Natural killer cell (primary cell): ENCODE measurements at regions not wholly inside any gene's neighbourhood (a gene's known extent, or its start where the extent isn't known, plus 50 kb on each side); places are given as distances from the start of the nearest gene placed in this dataset.

Source experiments
- ATAC-seq, 3 donors: fragments of 150-1000 bp in 2 of 3; fragments of 200-7000 bp in 1 of 3; cut with Tn5 transposase; 1 replicate in 1 of 3; 2 replicates in 2 of 3; pipeline ENCODE4 v1.10.0; 2021; ENCODE audit warnings: mild to moderate bottlenecking in 2 of 3, moderate library complexity in 2 of 3
- DNase-seq, 2 donors: peaks; one replicate each; pipeline versions ENCODE4 v3.0.0 to v3.0.0-alpha.2; 2013 to 2021; ENCODE audit warnings: mixed read lengths in 1 of 2
- H3K27ac ChIP-seq: one replicate; pipeline ENCODE4 v1.5.1; 2013; ENCODE audit warnings: mild to moderate bottlenecking, low read length
- H3K27me3 ChIP-seq: one replicate; pipeline ENCODE4 v1.6.1; 2013; ENCODE audit warnings: low read length; ENCODE audit not compliant: control insufficient read depth, insufficient read depth
- H3K36me3 ChIP-seq: one replicate; pipeline ENCODE4 v1.6.1; 2013; ENCODE audit warnings: low read length; ENCODE audit not compliant: control insufficient read depth, insufficient read depth
- H3K4me1 ChIP-seq: one replicate; pipeline ENCODE4 v1.6.1; 2013; ENCODE audit warnings: low read length; ENCODE audit not compliant: control insufficient read depth, insufficient read depth
- H3K4me3 ChIP-seq: one replicate; pipeline ENCODE4 v1.5.1; 2013; ENCODE audit warnings: low read length
- H3K9me3 ChIP-seq: one replicate; pipeline ENCODE4 v1.6.1; 2013; ENCODE audit warnings: low read length; ENCODE audit not compliant: control insufficient read depth, insufficient read depth
- H3K27ac Mint-ChIP-seq, 2 donors: one replicate each; pipeline ENCODE4 v1.8.0; 2022; ENCODE audit warnings: mild to moderate bottlenecking in 2 of 2, mixed read lengths in 2 of 2, moderate library complexity in 1 of 2
- H3K27me3 Mint-ChIP-seq, 2 donors: one replicate each; pipeline ENCODE4 v1.8.0; 2022; ENCODE audit warnings: low read depth in 2 of 2, mixed read lengths in 2 of 2
- H3K36me3 Mint-ChIP-seq: one replicate; pipeline ENCODE4 v1.8.0; 2022; ENCODE audit warnings: mixed read lengths
- H3K4me1 Mint-ChIP-seq, 2 donors: one replicate each; pipeline ENCODE4 v1.8.0; 2022; ENCODE audit warnings: mixed read lengths in 2 of 2
- H3K4me3 Mint-ChIP-seq: one replicate; pipeline ENCODE4 v1.8.0; 2022; ENCODE audit warnings: mild to moderate bottlenecking, moderate library complexity, mixed read lengths
- H3K9me3 Mint-ChIP-seq, 2 donors: one replicate each; pipeline ENCODE4 v1.8.0; 2022; ENCODE audit warnings: mixed read lengths in 2 of 2
- CTCF ChIP-seq: fragments of 200-600 bp; IDR thresholded peaks from one replicate; pipeline ENCODE4 v1.8.0; 2022; ENCODE audit warnings: antibody characterized with exemption
- WGBS: methylation state at CpG from one replicate; pipeline ENCODE4 v1.1.7; 2013; ENCODE audit warnings: missing lambda C conversion rate; ENCODE audit not compliant: insufficient coverage; 5-methylcytosine and 5-hydroxymethylcytosine counted together
- intact Hi-C: fragments of 100-400 bp; cut with micrococcal nuclease; formaldehyde crosslinking; loops from one replicate; pipeline ENCODE4 v1.14.2; 2022

- H3K27ac ChIP-seq: no peak overlapping the region
- TF ChIP-seq CTCF: no peak
- no peaks in the 10 kb centered on the region for H3K4me1 Mint-ChIP-seq
- no peak for ATAC-seq
- 86% methylated on average over 9 of the region's 9 CpGs for WGBS
- H3K4me3 Mint-ChIP-seq: no peak overlapping the region
- peaks cover 14% of the 10 kb centered on the region in 2 donors for H3K9me3 Mint-ChIP-seq
- no peaks in the 10 kb centered on the region for H3K27me3 ChIP-seq
- no peaks in the 10 kb centered on the region for H3K4me1 ChIP-seq
- H3K4me3 ChIP-seq: no peak overlapping the region
- no peaks in the 10 kb centered on the region for H3K27me3 Mint-ChIP-seq
- no peaks in the 10 kb centered on the region for H3K36me3 ChIP-seq
- H3K36me3 Mint-ChIP-seq: peaks cover 6% of the 10 kb centered on the region
- DNase-seq: no peak
- peaks cover 32% of the 10 kb centered on the region for H3K9me3 ChIP-seq
- no peak overlapping the region for H3K27ac Mint-ChIP-seq
- intact Hi-C loops: no loop called here
Observed at GRCh38 chr19:56949626-56950025, 109.1 kb upstream of the PEG3 start.

GRCh38 chr19:56951672-56952071, 111.1 kb upstream of the PEG3 start:
- H3K9me3 Mint-ChIP-seq: peaks cover 13 to 19% of the 10 kb centered on the region in 2 donors
- H3K27me3 Mint-ChIP-seq: no peaks in the 10 kb centered on the region
- no peaks in the 10 kb centered on the region for H3K36me3 ChIP-seq
- no peak overlapping the region for H3K27ac ChIP-seq
- no peak for TF ChIP-seq CTCF
- no peaks in the 10 kb centered on the region for H3K4me1 Mint-ChIP-seq
- peaks cover 43% of the 10 kb centered on the region for H3K9me3 ChIP-seq
- 94% methylated on average over 10 of the region's 10 CpGs for WGBS
- ATAC-seq (no peak), DNase-seq (no peak)
- no peaks in the 10 kb centered on the region for H3K4me1 ChIP-seq
- H3K36me3 Mint-ChIP-seq: peaks cover 17% of the 10 kb centered on the region
- H3K4me3 Mint-ChIP-seq: no peak overlapping the region
- H3K4me3 ChIP-seq: no peak overlapping the region
- H3K27ac Mint-ChIP-seq: no peak overlapping the region
- no peaks in the 10 kb centered on the region for H3K27me3 ChIP-seq
- intact Hi-C loops: no loop called here

GRCh38 chr19:56953470-56953869, 112.9 kb upstream of the PEG3 start:
- peaks cover 45% of the 10 kb centered on the region for H3K9me3 ChIP-seq
- TF ChIP-seq CTCF: no peak
- H3K27ac ChIP-seq: no peak overlapping the region
- H3K36me3 ChIP-seq: no peaks in the 10 kb centered on the region
- WGBS: 87% methylated on average over 3 of the region's 5 CpGs
- H3K4me3 ChIP-seq: no peak overlapping the region
- peaks cover 12% of the 10 kb centered on the region for H3K36me3 Mint-ChIP-seq
- no peak overlapping the region for H3K4me3 Mint-ChIP-seq
- peaks cover 17 to 20% of the 10 kb centered on the region in 2 donors for H3K9me3 Mint-ChIP-seq
- H3K27ac Mint-ChIP-seq: no peak overlapping the region
- H3K27me3 Mint-ChIP-seq: no peaks in the 10 kb centered on the region
- intact Hi-C loops: no loop called here
- no peaks in the 10 kb centered on the region for H3K4me1 ChIP-seq
- no peaks in the 10 kb centered on the region for H3K4me1 Mint-ChIP-seq
- ATAC-seq (no peak), DNase-seq (no peak)
- H3K27me3 ChIP-seq: no peaks in the 10 kb centered on the region

GRCh38 chr19:56955637-56956216, 115.2 kb upstream of the PEG3 start:
- no peak overlapping the region for H3K4me3 Mint-ChIP-seq
- H3K27me3 Mint-ChIP-seq: no peaks in the 10 kb centered on the region
- H3K27ac ChIP-seq: no peak overlapping the region
- H3K4me3 ChIP-seq: no peak overlapping the region
- no peak for DNase-seq
- TF ChIP-seq CTCF: no peak
- H3K36me3 Mint-ChIP-seq: peaks cover 12% of the 10 kb centered on the region
- no peak for ATAC-seq
- WGBS: 84% methylated on average over 15 of the region's 15 CpGs
- H3K27me3 ChIP-seq: no peaks in the 10 kb centered on the region
- H3K27ac Mint-ChIP-seq: no peak overlapping the region
- no peaks in the 10 kb centered on the region for H3K4me1 Mint-ChIP-seq
- no peaks in the 10 kb centered on the region for H3K4me1 ChIP-seq
- no peaks in the 10 kb centered on the region for H3K36me3 ChIP-seq
- peaks cover 16 to 21% of the 10 kb centered on the region in 2 donors for H3K9me3 Mint-ChIP-seq
- peaks cover 41% of the 10 kb centered on the region for H3K9me3 ChIP-seq
- intact Hi-C loops: no loop called here
